Caco-2 (cell line): ENCODE measurements at regions not wholly inside any gene's neighbourhood (a gene's known extent, or its start where the extent isn't known, plus 50 kb on each side); places are given as distances from the start of the nearest gene placed in this dataset.

Source experiments
- BruUV-seq: library from RNA; stranded (reverse); fragments of 400-500 nt; replicated peaks from 2 replicates; lab custom pipeline; 2021; lab: Mats Ljungman, UMichigan
- CTCF ChIA-PET: fragments of 300-600 bp; sonication (Branson Sonifier 250); formaldehyde crosslinking; loops from one replicate; lab custom pipeline; 2022; ENCODE audit warnings: antibody characterized with exemption; lab: Charles Lee
- POLR2A ChIA-PET: fragments of 300-600 bp; sonication (Branson Sonifier 250); formaldehyde crosslinking; loops from one replicate; lab custom pipeline; 2022; ENCODE audit warnings: antibody characterized with exemption; lab: Charles Lee
- DNase-seq, 2 experiments: peaks; one replicate each; pipeline versions ENCODE4 v3.0.0 to v3.0.0-alpha.2; 2020 to 2022
- H3K27me3 ChIP-seq: replicated peaks from 2 replicates; pipeline ENCODE4 v1.6.0; 2011; ENCODE audit warnings: low read length; ENCODE audit not compliant: control insufficient read depth, insufficient read depth
- H3K36me3 ChIP-seq: 2 replicates; pipeline ENCODE4 v1.5.1; 2011; ENCODE audit warnings: low read length; ENCODE audit not compliant: control insufficient read depth, insufficient read depth
- H3K4me1 ChIP-seq: fragments of 250-450 bp; sonication (Bioruptor Pico); 2 replicates; pipeline ENCODE4 v1.5.1; 2020; ENCODE audit warnings: mild to moderate bottlenecking
- H3K4me3 ChIP-seq: 2 replicates; pipeline ENCODE4 v1.5.1; 2011; ENCODE audit warnings: low read depth, mild to moderate bottlenecking, control low read depth, low read length
- H3K9me3 ChIP-seq: fragments of 250-450 bp; sonication (Bioruptor Pico); 2 replicates; pipeline ENCODE4 v1.5.1; 2020; ENCODE audit warnings: mild to moderate bottlenecking, moderate library complexity
- H3K27ac Mint-ChIP-seq: one replicate; pipeline ENCODE4 v1.8.0; 2022; ENCODE audit warnings: mixed read lengths; ENCODE audit not compliant: unreplicated experiment
- H3K27me3 Mint-ChIP-seq: one replicate; pipeline ENCODE4 v1.8.0; 2022; ENCODE audit warnings: mixed read lengths; ENCODE audit not compliant: insufficient read depth, unreplicated experiment
- H3K36me3 Mint-ChIP-seq: one replicate; pipeline ENCODE4 v1.8.0; 2022; ENCODE audit warnings: mild to moderate bottlenecking, mixed read lengths; ENCODE audit not compliant: insufficient read depth, unreplicated experiment
- H3K4me1 Mint-ChIP-seq: one replicate; pipeline ENCODE4 v1.8.0; 2022; ENCODE audit warnings: low read depth, mixed read lengths; ENCODE audit not compliant: unreplicated experiment
- H3K4me3 Mint-ChIP-seq: one replicate; pipeline ENCODE4 v1.8.0; 2022; ENCODE audit warnings: mild to moderate bottlenecking, moderate library complexity, mixed read lengths; ENCODE audit not compliant: unreplicated experiment
- H3K9me3 Mint-ChIP-seq: one replicate; pipeline ENCODE4 v1.8.0; 2022; ENCODE audit warnings: mixed read lengths; ENCODE audit not compliant: unreplicated experiment
- intact Hi-C: fragments of 100-400 bp; cut with micrococcal nuclease; formaldehyde crosslinking; loops from one replicate; pipeline ENCODE4 v1.10.0; 2022; ENCODE audit not compliant: unreplicated experiment
- TF ChIP-seq, protein P1 (sequence below), 2 experiments: fragments of 200-600 bp in 1 of 2; IDR thresholded peaks; 1 replicate in 1 of 2; 2 replicates in 1 of 2; pipeline versions ENCODE4 v1.5.1 to v1.8.0; 2011 to 2022; ENCODE audit warnings: antibody characterized with exemption in 1 of 2, control low read depth in 1 of 2, inconsistent platforms in 1 of 2, low read depth in 1 of 2, low read length in 1 of 2, mild to moderate bottlenecking in 1 of 2, moderate library complexity in 1 of 2; ENCODE audit not compliant: insufficient read depth in 1 of 2, severe bottlenecking in 1 of 2, unreplicated experiment in 1 of 2

DNA sequence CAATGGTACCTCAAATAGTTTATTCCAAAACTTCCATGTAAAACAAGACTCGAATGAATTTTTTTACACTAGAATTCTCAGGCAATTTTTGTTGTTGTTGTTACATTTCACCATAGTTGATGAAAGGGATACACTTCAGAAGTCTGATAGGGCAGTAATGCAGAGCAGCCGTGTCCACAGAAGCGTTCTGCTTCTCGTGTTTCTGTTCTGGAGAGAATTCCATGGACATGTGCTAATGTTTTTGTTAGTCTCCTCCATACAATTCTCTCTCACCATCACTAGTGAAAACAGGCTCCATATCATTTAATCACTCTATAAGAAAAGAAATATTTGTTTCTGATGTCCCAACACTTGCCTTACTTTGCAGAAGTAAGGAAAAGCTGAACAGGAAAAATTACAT is 606.1 kb downstream of the SLC16A7 start:
- Histone ChIP-seq H3K4me1 (no peaks in the 10 kb centered on the region), H3K27me3 (no peaks in the 10 kb centered on the region), H3K4me3 (no peak overlapping the region), H3K9me3 (no peaks in the 10 kb centered on the region), H3K36me3 (no peaks in the 10 kb centered on the region)
- peaks cover 8% of the 10 kb centered on the region for H3K4me1 Mint-ChIP-seq
- no TSS peak for BruUV-seq
- ChIA-PET POLR2A (no interaction called here), CTCF (no interaction called here)
- DNase-seq = no peak
- H3K27ac Mint-ChIP-seq = no peak overlapping the region
- H3K4me3 Mint-ChIP-seq = no peak overlapping the region
- no peaks in the 10 kb centered on the region for H3K36me3 Mint-ChIP-seq
- H3K27me3 Mint-ChIP-seq = no peaks in the 10 kb centered on the region
- H3K9me3 Mint-ChIP-seq = no peaks in the 10 kb centered on the region
- TF ChIP-seq, protein P1, sequence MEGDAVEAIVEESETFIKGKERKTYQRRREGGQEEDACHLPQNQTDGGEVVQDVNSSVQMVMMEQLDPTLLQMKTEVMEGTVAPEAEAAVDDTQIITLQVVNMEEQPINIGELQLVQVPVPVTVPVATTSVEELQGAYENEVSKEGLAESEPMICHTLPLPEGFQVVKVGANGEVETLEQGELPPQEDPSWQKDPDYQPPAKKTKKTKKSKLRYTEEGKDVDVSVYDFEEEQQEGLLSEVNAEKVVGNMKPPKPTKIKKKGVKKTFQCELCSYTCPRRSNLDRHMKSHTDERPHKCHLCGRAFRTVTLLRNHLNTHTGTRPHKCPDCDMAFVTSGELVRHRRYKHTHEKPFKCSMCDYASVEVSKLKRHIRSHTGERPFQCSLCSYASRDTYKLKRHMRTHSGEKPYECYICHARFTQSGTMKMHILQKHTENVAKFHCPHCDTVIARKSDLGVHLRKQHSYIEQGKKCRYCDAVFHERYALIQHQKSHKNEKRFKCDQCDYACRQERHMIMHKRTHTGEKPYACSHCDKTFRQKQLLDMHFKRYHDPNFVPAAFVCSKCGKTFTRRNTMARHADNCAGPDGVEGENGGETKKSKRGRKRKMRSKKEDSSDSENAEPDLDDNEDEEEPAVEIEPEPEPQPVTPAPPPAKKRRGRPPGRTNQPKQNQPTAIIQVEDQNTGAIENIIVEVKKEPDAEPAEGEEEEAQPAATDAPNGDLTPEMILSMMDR (IDR thresholded peaks at IDR 0.05; ENCODE audit: insufficient read depth in 1 of 2, low read depth in 1 of 2, low read length in 1 of 2, severe bottlenecking in 1 of 2, unreplicated experiment in 1 of 2) = no peak
- intact Hi-C loops = no loop called here

DNA sequence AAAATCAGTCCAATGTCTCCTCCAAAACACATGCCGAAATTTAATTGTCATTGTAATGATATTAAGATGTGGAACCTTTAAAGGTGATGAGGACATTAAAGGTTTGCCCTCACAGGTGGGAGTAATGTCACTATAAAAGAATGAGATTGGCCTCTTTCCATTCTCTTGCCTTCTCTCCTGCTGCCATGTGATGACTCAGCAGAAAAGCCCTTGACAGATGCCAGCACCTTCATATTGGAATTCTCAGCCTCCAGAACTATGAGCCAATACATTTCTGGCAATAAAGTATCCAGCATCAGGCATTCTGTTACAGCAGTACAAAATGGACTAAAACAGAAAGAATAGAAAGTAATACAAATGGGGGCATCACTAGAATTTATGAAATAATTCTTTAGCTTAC is 609.7 kb downstream of the SLC16A7 start:
- DNase-seq = no peak
- Histone ChIP-seq H3K4me1 (no peaks in the 10 kb centered on the region), H3K4me3 (no peak overlapping the region), H3K9me3 (no peaks in the 10 kb centered on the region), H3K36me3 (no peaks in the 10 kb centered on the region), H3K27me3 (no peaks in the 10 kb centered on the region)
- H3K27me3 Mint-ChIP-seq = no peaks in the 10 kb centered on the region
- TF ChIP-seq, protein P1 (IDR thresholded peaks at IDR 0.05; ENCODE audit: insufficient read depth in 1 of 2, low read depth in 1 of 2, low read length in 1 of 2, severe bottlenecking in 1 of 2, unreplicated experiment in 1 of 2) = no peak
- intact Hi-C loops = no loop called here
- H3K9me3 Mint-ChIP-seq = no peaks in the 10 kb centered on the region
- H3K27ac Mint-ChIP-seq = no peak overlapping the region
- no peak overlapping the region for H3K4me3 Mint-ChIP-seq
- ChIA-PET CTCF (no interaction called here), POLR2A (no interaction called here)
- H3K36me3 Mint-ChIP-seq = no peaks in the 10 kb centered on the region
- no peaks in the 10 kb centered on the region for H3K4me1 Mint-ChIP-seq
- BruUV-seq = no TSS peak

DNA sequence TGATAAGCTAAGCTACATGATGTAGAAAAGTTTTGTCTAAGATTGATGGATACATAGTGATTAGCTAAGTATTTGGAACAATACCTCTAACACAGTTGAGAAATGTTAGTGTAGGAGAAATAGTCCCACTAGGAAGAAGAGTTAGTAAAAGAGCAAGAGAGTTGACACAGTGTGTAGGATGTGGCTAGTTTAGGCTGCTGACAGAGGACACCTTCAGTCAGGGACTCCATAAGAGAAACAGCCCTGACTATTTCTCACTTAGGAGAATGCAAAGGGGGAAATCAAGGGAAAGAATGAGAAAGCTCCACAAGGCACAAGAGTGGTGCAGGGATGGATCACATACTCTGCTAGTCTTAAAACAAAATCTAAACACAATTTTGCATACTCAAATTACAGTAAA is 613.7 kb downstream of the SLC16A7 start:
- no TSS peak for BruUV-seq
- no peak for DNase-seq
- Histone ChIP-seq H3K4me3 (no peak overlapping the region), H3K36me3 (no peaks in the 10 kb centered on the region), H3K27me3 (no peaks in the 10 kb centered on the region), H3K9me3 (no peaks in the 10 kb centered on the region), H3K4me1 (no peaks in the 10 kb centered on the region)
- TF ChIP-seq, protein P1 (IDR thresholded peaks at IDR 0.05; ENCODE audit: insufficient read depth in 1 of 2, low read depth in 1 of 2, low read length in 1 of 2, severe bottlenecking in 1 of 2, unreplicated experiment in 1 of 2) = no peak
- H3K27ac Mint-ChIP-seq = no peak overlapping the region
- H3K9me3 Mint-ChIP-seq = peaks cover 15% of the 10 kb centered on the region
- no peak overlapping the region for H3K4me3 Mint-ChIP-seq
- no peaks in the 10 kb centered on the region for H3K27me3 Mint-ChIP-seq
- H3K36me3 Mint-ChIP-seq = no peaks in the 10 kb centered on the region
- ChIA-PET CTCF (no interaction called here), POLR2A (no interaction called here)
- H3K4me1 Mint-ChIP-seq = no peaks in the 10 kb centered on the region
- intact Hi-C loops = no loop called here
